NCI-H2227 (cell line): ENCODE measurements at regions not wholly inside any gene's neighbourhood (a gene's known extent, or its start where the extent isn't known, plus 50 kb on each side); places are given as distances from the start of the nearest gene placed in this dataset.
"Not testable (repeated sequence)": the region's sequence is repeated elsewhere in the genome, so short reads cannot be mapped to it uniquely, and the experiment has no call there.

Source experiments
- DNase-seq: peaks from one replicate; lab custom pipeline; 2025; ENCODE audit not compliant: unreplicated experiment; lab: John Stamatoyannopoulos, UW

GRCh38 chr6:4224067-4224978, 88.9 kb upstream of the ECI2 start:
- DNase-seq, result no peak

- DNase-seq, result no peak
Measured at GRCh38 chr6:4220558-4220957, 85.2 kb upstream of the ECI2 start.

GRCh38 chr6:4218619-4219317, 83.4 kb upstream of the ECI2 start:
- not testable (repeated sequence) for DNase-seq

- DNase-seq, result no peak
Measured at GRCh38 chr6:4212588-4212987, 77.2 kb upstream of the ECI2 start.

GRCh38 chr6:4210629-4211419, 75.4 kb upstream of the ECI2 start:
- DNase-seq, result peak; percentile 35

GRCh38 chr6:4209196-4209595, 73.8 kb upstream of the ECI2 start:
- DNase-seq, result no peak

GRCh38 chr6:4208158-4208557, 72.8 kb upstream of the ECI2 start:
- no peak for DNase-seq

- not testable (repeated sequence) for DNase-seq
Measured at GRCh38 chr6:4203642-4204417, 68.5 kb upstream of the ECI2 start.

GRCh38 chr6:4192627-4193026, 57.3 kb upstream of the ECI2 start:
- DNase-seq, result no peak

- no peak for DNase-seq
Measured at GRCh38 chr6:4192173-4192572, 56.8 kb upstream of the ECI2 start.

- no peak for DNase-seq
Measured at GRCh38 chr6:4191271-4191721, 55.9 kb upstream of the ECI2 start.

GRCh38 chr6:4189249-4189648, 53.9 kb upstream of the ECI2 start:
- no peak for DNase-seq

GRCh38 chr6:4188801-4189200, 53.4 kb upstream of the ECI2 start:
- no peak for DNase-seq

GRCh38 chr6:4187480-4187879, 52.1 kb upstream of the ECI2 start:
- no peak for DNase-seq

- no peak for DNase-seq
Measured at GRCh38 chr6:4186385-4186784, 51.0 kb upstream of the ECI2 start.

- no peak for DNase-seq
Measured at GRCh38 chr6:4185846-4186245, 50.5 kb upstream of the ECI2 start.

- no peak for DNase-seq
Measured at GRCh38 chr6:4185419-4185818, 50.0 kb upstream of the ECI2 start.
